EL (cell line): ENCODE measurements at regions not wholly inside any gene's neighbourhood (a gene's known extent, or its start where the extent isn't known, plus 50 kb on each side); places are given as distances from the start of the nearest gene placed in this dataset.
"Not testable (repeated sequence)": the region's sequence is repeated elsewhere in the genome, so short reads cannot be mapped to it uniquely, and the experiment has no call there.

ENCODE experiments used
- DNase-seq: peaks from one replicate; pipeline ENCODE4 v3.0.0-alpha.2; 2016

- no peak for DNase-seq
Measured at GRCh38 chr1:80566867-80567266, 1233.9 kb upstream of the ADGRL2 start.

- DNase-seq: no peak
Measured at GRCh38 chr1:80566123-80566522, 1234.6 kb upstream of the ADGRL2 start.

GRCh38 chr1:80565406-80565805, 1235.3 kb upstream of the ADGRL2 start:
- DNase-seq: no peak

- DNase-seq: peak; percentile 40
Measured at GRCh38 chr1:80542231-80542630, 1258.5 kb upstream of the ADGRL2 start.

- DNase-seq: no peak
Measured at GRCh38 chr1:80540596-80540995, 1260.1 kb upstream of the ADGRL2 start.

- no peak for DNase-seq
Measured at GRCh38 chr1:80540149-80540548, 1260.6 kb upstream of the ADGRL2 start.

GRCh38 chr1:80539298-80539697, 1261.4 kb upstream of the ADGRL2 start:
- DNase-seq: not testable (repeated sequence)

GRCh38 chr1:80536461-80536860, 1264.3 kb upstream of the ADGRL2 start:
- no peak for DNase-seq

GRCh38 chr1:80535466-80535865, 1265.3 kb upstream of the ADGRL2 start:
- DNase-seq: no peak

- DNase-seq: peak; percentile 31
Measured at GRCh38 chr1:80534606-80535360, 1266.0 kb upstream of the ADGRL2 start.

GRCh38 chr1:80533775-80534334, 1266.9 kb upstream of the ADGRL2 start:
- DNase-seq: no peak

- DNase-seq: no peak
Measured at GRCh38 chr1:80533093-80533492, 1267.6 kb upstream of the ADGRL2 start.

GRCh38 chr1:80531182-80531581, 1269.6 kb upstream of the ADGRL2 start:
- DNase-seq: no peak

GRCh38 chr1:80529546-80529945, 1271.2 kb upstream of the ADGRL2 start:
- DNase-seq: no peak

- no peak for DNase-seq
Measured at GRCh38 chr1:80523861-80524260, 1276.9 kb upstream of the ADGRL2 start.

GRCh38 chr1:80523071-80523470, 1277.7 kb upstream of the ADGRL2 start:
- not testable (repeated sequence) for DNase-seq

GRCh38 chr1:80520949-80521348, 1279.8 kb upstream of the ADGRL2 start:
- no peak for DNase-seq

- no peak for DNase-seq
Measured at GRCh38 chr1:80517062-80517461, 1283.7 kb upstream of the ADGRL2 start.

GRCh38 chr1:80509965-80510522, 1290.7 kb upstream of the ADGRL2 start:
- DNase-seq: peak; percentile 6

GRCh38 chr1:80506216-80506615, 1294.5 kb upstream of the ADGRL2 start:
- no peak for DNase-seq

- no peak for DNase-seq
Measured at GRCh38 chr1:80498673-80499072, 1302.1 kb upstream of the ADGRL2 start.

GRCh38 chr1:80495806-80496205, 1304.9 kb upstream of the ADGRL2 start:
- no peak for DNase-seq

GRCh38 chr1:80472145-80472544, 1328.6 kb upstream of the ADGRL2 start:
- no peak for DNase-seq

- DNase-seq: no peak
Measured at GRCh38 chr1:80468356-80468755, 1332.4 kb upstream of the ADGRL2 start.

- no peak for DNase-seq
Measured at GRCh38 chr1:80462006-80462405, 1338.7 kb upstream of the ADGRL2 start.
